WTC11 (cell line): ENCODE measurements at regions not wholly inside any gene's neighbourhood (a gene's known extent, or its start where the extent isn't known, plus 50 kb on each side); places are given as distances from the start of the nearest gene placed in this dataset.
"Not testable (repeated sequence)": the region's sequence is repeated elsewhere in the genome, so short reads cannot be mapped to it uniquely, and the experiment has no call there.

Experiments used
- CBFB ChIP-seq: sonication (generic); formaldehyde crosslinking; IDR thresholded peaks from 2 replicates; pipeline ENCODE4 v1.8.1; 2022; ENCODE audit warnings: mild to moderate bottlenecking, low read depth, missing genetic modification reagents
- CREB1 ChIP-seq: sonication (generic); formaldehyde crosslinking; IDR thresholded peaks from 2 replicates; pipeline ENCODE4 v1.8.0; 2023; ENCODE audit warnings: mild to moderate bottlenecking, missing genetic modification reagents
- CTCF ChIP-seq: fragments of 200-600 bp; IDR thresholded peaks from 2 replicates; pipeline ENCODE4 v1.8.0; 2022; ENCODE audit warnings: antibody characterized with exemption
- FOXJ3 ChIP-seq: sonication (generic); formaldehyde crosslinking; IDR thresholded peaks from 2 replicates; pipeline ENCODE4 v1.9.0; 2021; ENCODE audit warnings: missing genetic modification reagents, mild to moderate bottlenecking, borderline replicate concordance
- MAX ChIP-seq: sonication (generic); formaldehyde crosslinking; IDR thresholded peaks from 2 replicates; pipeline ENCODE4 v1.8.0; 2022; ENCODE audit warnings: mild to moderate bottlenecking, missing genetic modification reagents
- NR1H2 ChIP-seq: sonication (generic); formaldehyde crosslinking; IDR thresholded peaks from 2 replicates; pipeline ENCODE4 v1.9.0; 2021; ENCODE audit warnings: mild to moderate bottlenecking, moderate library complexity, missing genetic modification reagents
- PRRX2 ChIP-seq: fragments of 250-450 bp; sonication (Bioruptor Pico); IDR thresholded peaks from 2 replicates; pipeline ENCODE4 v1.8.0; 2021; ENCODE audit warnings: mild to moderate bottlenecking
- STAT6 ChIP-seq: sonication (generic); formaldehyde crosslinking; conservative IDR thresholded peaks from 2 replicates; pipeline ENCODE4 v1.8.1; 2023; ENCODE audit warnings: mild to moderate bottlenecking, low read depth, missing genetic modification reagents, moderate library complexity
- TCF7 ChIP-seq: sonication (generic); formaldehyde crosslinking; IDR thresholded peaks from 2 replicates; pipeline ENCODE4 v1.8.0; 2022; ENCODE audit warnings: mild to moderate bottlenecking, low read depth, missing genetic modification reagents, moderate library complexity
- USF1 ChIP-seq: sonication (generic); formaldehyde crosslinking; IDR thresholded peaks from 2 replicates; pipeline ENCODE4 v1.8.0; 2022; ENCODE audit warnings: mild to moderate bottlenecking, missing genetic modification reagents
- ZNF512 ChIP-seq: sonication (generic); formaldehyde crosslinking; IDR thresholded peaks from 2 replicates; pipeline ENCODE4 v1.8.1; 2022; ENCODE audit warnings: missing genetic modification reagents, borderline replicate concordance

GRCh38 chr9:63804205-63804604, 1480.8 kb downstream of the FOXD4L5 start:
- TF ChIP-seq CREB1 (CRISPR knock-in tag); CTCF; CBFB (CRISPR knock-in tag); ZNF512 (CRISPR knock-in tag); MAX (CRISPR knock-in tag); STAT6; FOXJ3 (CRISPR knock-in tag); USF1 (CRISPR knock-in tag); PRRX2 (CRISPR knock-in tag); NR1H2 (CRISPR knock-in tag); TCF7 (CRISPR knock-in tag): not testable (repeated sequence)
